Cardiac muscle cell (in vitro differentiated cells and primary cell): ENCODE measurements at regions not wholly inside any gene's neighbourhood (a gene's known extent, or its start where the extent isn't known, plus 50 kb on each side); places are given as distances from the start of the nearest gene placed in this dataset.

ENCODE experiments used
- DNase-seq, 2 donors: peaks; one replicate each; pipeline versions ENCODE4 v3.0.0 to v3.0.0-alpha.2; 2010 to 2017; ENCODE audit warnings: low read depth in 1 of 2, low spot score in 1 of 2
- H3K27ac ChIP-seq: fragments of 200-600 bp; sonication (generic); 2 replicates; pipeline ENCODE4 v1.5.1; 2016
- H3K27me3 ChIP-seq: fragments of 200-600 bp; sonication (generic); 2 replicates; pipeline ENCODE4 v1.6.0; 2016; ENCODE audit warnings: control low read depth
- H3K36me3 ChIP-seq: fragments of 200-600 bp; sonication (generic); 2 replicates; pipeline ENCODE4 v1.5.1; 2016; ENCODE audit warnings: control low read depth
- H3K4me1 ChIP-seq: fragments of 200-600 bp; sonication (generic); 2 replicates; pipeline ENCODE4 v1.8.1; 2017; ENCODE audit warnings: low read depth, mild to moderate bottlenecking, mixed run types
- H3K4me3 ChIP-seq: fragments of 200-600 bp; sonication (generic); 2 replicates; pipeline ENCODE4 v1.5.1; 2016; ENCODE audit warnings: mild to moderate bottlenecking
- H3K9me3 ChIP-seq: fragments of 200-600 bp; sonication (generic); 2 replicates; pipeline ENCODE4 v1.5.1; 2017; ENCODE audit warnings: low read depth, mild to moderate bottlenecking, control low read depth
- CTCF ChIP-seq: IDR thresholded peaks from 2 replicates; pipeline ENCODE4 v1.5.1; 2012; ENCODE audit warnings: low read depth, mild to moderate bottlenecking, low read length

- H3K27me3 ChIP-seq = no peaks in the 10 kb centered on the region
- no peak for DNase-seq
- no peaks in the 10 kb centered on the region for H3K36me3 ChIP-seq
- H3K27ac ChIP-seq = no peak overlapping the region
- no peak overlapping the region for H3K4me3 ChIP-seq
- no peaks in the 10 kb centered on the region for H3K9me3 ChIP-seq
- no peaks in the 10 kb centered on the region for H3K4me1 ChIP-seq
- TF ChIP-seq CTCF = no peak
Observed at GRCh38 chr6:144711661-144712060, 426.5 kb downstream of the UTRN start.

GRCh38 chr6:144712541-144712940 is 427.4 kb downstream of the UTRN start:
- H3K9me3 ChIP-seq = no peaks in the 10 kb centered on the region
- no peaks in the 10 kb centered on the region for H3K36me3 ChIP-seq
- no peak for TF ChIP-seq CTCF
- H3K27me3 ChIP-seq = no peaks in the 10 kb centered on the region
- no peak overlapping the region for H3K4me3 ChIP-seq
- no peak overlapping the region for H3K27ac ChIP-seq
- peak in 1 of 2 donors; percentile 15 for DNase-seq
- H3K4me1 ChIP-seq = no peaks in the 10 kb centered on the region

GRCh38 chr6:144714021-144714712 is 429.0 kb downstream of the UTRN start:
- Histone ChIP-seq H3K27ac (no peak overlapping the region), H3K4me3 (no peak overlapping the region), H3K27me3 (no peaks in the 10 kb centered on the region), H3K4me1 (no peaks in the 10 kb centered on the region), H3K36me3 (no peaks in the 10 kb centered on the region), H3K9me3 (no peaks in the 10 kb centered on the region)
- TF ChIP-seq CTCF = no peak
- no peak for DNase-seq

GRCh38 chr6:144715344-144715743 is 430.2 kb downstream of the UTRN start:
- no peak for TF ChIP-seq CTCF
- Histone ChIP-seq H3K9me3 (no peaks in the 10 kb centered on the region), H3K4me3 (no peak overlapping the region), H3K36me3 (no peaks in the 10 kb centered on the region), H3K4me1 (no peaks in the 10 kb centered on the region), H3K27me3 (no peaks in the 10 kb centered on the region), H3K27ac (no peak overlapping the region)
- DNase-seq = no peak

- Histone ChIP-seq H3K9me3 (no peaks in the 10 kb centered on the region), H3K4me1 (no peaks in the 10 kb centered on the region), H3K4me3 (no peak overlapping the region), H3K27me3 (no peaks in the 10 kb centered on the region), H3K27ac (no peak overlapping the region), H3K36me3 (no peaks in the 10 kb centered on the region)
- TF ChIP-seq CTCF = no peak
- DNase-seq = no peak
Observed at GRCh38 chr6:144718431-144718830, 433.3 kb downstream of the UTRN start.
